ENCODE measurements at regions not wholly inside any gene's neighbourhood (a gene's known extent, or its start where the extent isn't known, plus 50 kb on each side); places are given as distances from the start of the nearest gene placed in this dataset.

GRCh38 chr2:34316788-34317187 lies 717.7 kb upstream of the FAM98A start:
- Histone ChIP-seq H2BK15ac (ENCODE audit: low read length) (no peak overlapping the region), H2BK20ac (ENCODE audit: low read length) (no peak overlapping the region), H4K8ac (ENCODE audit: extremely low read depth, insufficient read depth, low read length) (no peak overlapping the region), H2AK5ac (ENCODE audit: low read depth, low read length) (no peak overlapping the region), H4K20me1 (replicated peaks in 1 of 2; ENCODE audit: control insufficient read depth in 1 of 2, insufficient read depth in 2 of 2, low read length in 2 of 2) (no peaks in the 10 kb centered on the region), H2AFZ (ENCODE audit: low read length) (no peak overlapping the region), H3K4me3 (ENCODE audit: extremely low read depth in 1 of 4, insufficient read depth in 2 of 4, low read depth in 3 of 4, low read length in 4 of 4) (no peak overlapping the region), H3K18ac (ENCODE audit: extremely low read depth, low read length) (no peak overlapping the region), H3K56ac (replicated peaks; ENCODE audit: insufficient read length, low read depth, low read length) (no peak overlapping the region), H3K9me3 (ENCODE audit: insufficient read depth in 2 of 2, low read depth in 1 of 2, low read length in 1 of 2) (no peaks in the 10 kb centered on the region), H3K79me2 (ENCODE audit: control insufficient read depth in 1 of 2, insufficient read depth in 2 of 2, low read length in 2 of 2) (no peaks in the 10 kb centered on the region), H3K23me2 (ENCODE audit: low read depth, low read length) (no peaks in the 10 kb centered on the region), H3K4me1 (replicated peaks in 1 of 4; ENCODE audit: control insufficient read depth in 3 of 4, insufficient read depth in 4 of 4, low read length in 3 of 4) (no peaks in the 10 kb centered on the region), H2BK5ac (ENCODE audit: low read depth, low read length) (no peak overlapping the region), H3K27me3 (replicated peaks in 1 of 4; ENCODE audit: control insufficient read depth in 3 of 4, extremely low read depth in 1 of 4, insufficient read depth in 3 of 4, low read length in 3 of 4) (no peaks in the 10 kb centered on the region), H2BK12ac (ENCODE audit: low read depth, low read length) (no peak overlapping the region), H3K4me2 (ENCODE audit: insufficient read depth in 1 of 2, low read depth in 2 of 2, low read length in 2 of 2) (no peak overlapping the region), H3K23ac (ENCODE audit: insufficient read length) (no peak overlapping the region), H3K4ac (replicated peaks; ENCODE audit: insufficient read length, low read depth, low read length) (no peak overlapping the region), H4K5ac (ENCODE audit: insufficient read length, low read depth, low read length) (no peak overlapping the region), H2BK120ac (replicated peaks; ENCODE audit: low read depth, low read length) (no peak overlapping the region), H3K27ac (ENCODE audit: low read depth, low read length) (no peak overlapping the region), H3K9ac (replicated peaks in 1 of 4; ENCODE audit: extremely low read depth in 1 of 4, low read depth in 3 of 4, low read length in 3 of 4) (no peak overlapping the region), H3K36me3 (ENCODE audit: control insufficient read depth in 2 of 4, insufficient read depth in 4 of 4, low read length in 3 of 4) (no peaks in the 10 kb centered on the region), H3K14ac (ENCODE audit: insufficient read length) (no peak overlapping the region), H4K91ac (replicated peaks; ENCODE audit: insufficient read length, low read length) (no peak overlapping the region), H3K79me1 (ENCODE audit: low read depth, low read length) (no peaks in the 10 kb centered on the region)
- DNase-seq (ENCODE audit: low read depth in 1 of 2, low spot score in 2 of 2) (no peak), FAIRE-seq (no peak)
- 93% methylated on average over 1 of the region's 1 CpG; no CpG with 5 or more reads in 1 of the 2 experiments for WGBS, 2 experiments (ENCODE audit: extremely low coverage in 1 of 2, insufficient coverage in 1 of 2, insufficient read length in 1 of 2, insufficient replicate concordance in 2 of 2, low coverage in 1 of 2, low lambda C conversion rate in 2 of 2, missing lambda C conversion rate in 1 of 2)
- CTCF ChIA-PET (ENCODE audit: partially characterized antibody): no interaction called here
- POLR2A ChIA-PET (ENCODE audit: partially characterized antibody): no interaction called here
- TF ChIP-seq RBBP5 (IDR thresholded peaks at IDR 0.05; ENCODE audit: borderline replicate concordance, low read depth, low read length): no peak
- no peak for TF ChIP-seq CEBPB (IDR thresholded peaks at IDR 0.05; ENCODE audit: low read depth, low read length)
- TF ChIP-seq TAF7 (optimal IDR thresholded peaks at IDR 0.05; ENCODE audit: borderline replicate concordance, low read depth, low read length): no peak
- TF ChIP-seq CTBP2 (IDR thresholded peaks at IDR 0.05; ENCODE audit: borderline replicate concordance, insufficient read depth, insufficient read length, low read length): no peak
- TF ChIP-seq ASH2L (IDR thresholded peaks at IDR 0.05; ENCODE audit: low read length): no peak
- TF ChIP-seq, protein P1, sequence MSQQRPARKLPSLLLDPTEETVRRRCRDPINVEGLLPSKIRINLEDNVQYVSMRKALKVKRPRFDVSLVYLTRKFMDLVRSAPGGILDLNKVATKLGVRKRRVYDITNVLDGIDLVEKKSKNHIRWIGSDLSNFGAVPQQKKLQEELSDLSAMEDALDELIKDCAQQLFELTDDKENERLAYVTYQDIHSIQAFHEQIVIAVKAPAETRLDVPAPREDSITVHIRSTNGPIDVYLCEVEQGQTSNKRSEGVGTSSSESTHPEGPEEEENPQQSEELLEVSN (IDR thresholded peaks at IDR 0.05): no peak
- TF ChIP-seq, protein P2, sequence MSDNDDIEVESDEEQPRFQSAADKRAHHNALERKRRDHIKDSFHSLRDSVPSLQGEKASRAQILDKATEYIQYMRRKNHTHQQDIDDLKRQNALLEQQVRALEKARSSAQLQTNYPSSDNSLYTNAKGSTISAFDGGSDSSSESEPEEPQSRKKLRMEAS (IDR thresholded peaks at IDR 0.05): no peak
- no peak for TF ChIP-seq EP300 (IDR thresholded peaks at IDR 0.05; ENCODE audit: borderline replicate concordance in 1 of 2, low read depth in 2 of 2, low read length in 2 of 2)
- TF ChIP-seq EZH2 (IDR thresholded peaks at IDR 0.05; ENCODE audit: low read depth, low read length, severe bottlenecking): no peak
- no peak for TF ChIP-seq GTF2F1 (IDR thresholded peaks at IDR 0.05; ENCODE audit: borderline replicate concordance, low read depth, low read length)
- TF ChIP-seq CHD1 (IDR thresholded peaks at IDR 0.05; ENCODE audit: low read depth, low read length): no peak
- TF ChIP-seq, protein P3, sequence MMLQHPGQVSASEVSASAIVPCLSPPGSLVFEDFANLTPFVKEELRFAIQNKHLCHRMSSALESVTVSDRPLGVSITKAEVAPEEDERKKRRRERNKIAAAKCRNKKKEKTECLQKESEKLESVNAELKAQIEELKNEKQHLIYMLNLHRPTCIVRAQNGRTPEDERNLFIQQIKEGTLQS (IDR thresholded peaks at IDR 0.05; ENCODE audit: insufficient read depth, low read depth, low read length): no peak
- no peak for TF ChIP-seq SIRT6 (IDR thresholded peaks at IDR 0.05; ENCODE audit: low read length)
- TF ChIP-seq SP4 (IDR thresholded peaks at IDR 0.05; ENCODE audit: low read length): no peak

All from H1 (cell line).